WTC11 (cell line): ENCODE measurements at regions not wholly inside any gene's neighbourhood (a gene's known extent, or its start where the extent isn't known, plus 50 kb on each side); places are given as distances from the start of the nearest gene placed in this dataset.

Experiments
- ATAC-seq: fragments of 200-7000 bp; cut with Tn5 transposase; 2 replicates; pipeline ENCODE4 v1.10.0; 2021; ENCODE audit warnings: mild to moderate bottlenecking, moderate library complexity
- CTCF ChIA-PET: fragments of 300-600 bp; sonication (Branson Sonifier 250); formaldehyde crosslinking; loops from one replicate; lab custom pipeline; 2021; ENCODE audit warnings: antibody characterized with exemption; lab: Charles Lee
- POLR2A ChIA-PET: fragments of 350-600 bp; sonication (Branson Sonifier 250); formaldehyde crosslinking; loops from one replicate; lab custom pipeline; 2021; ENCODE audit warnings: antibody characterized with exemption; lab: Charles Lee
- DNase-seq: peaks from one replicate; pipeline ENCODE4 v3.0.0; 2021; ENCODE audit warnings: low spot score
- H3K27ac Mint-ChIP-seq: 2 replicates; pipeline ENCODE4 v1.8.0; 2021; ENCODE audit warnings: mixed read lengths
- H3K27me3 Mint-ChIP-seq: 2 replicates; pipeline ENCODE4 v1.8.0; 2021; ENCODE audit warnings: low read depth, mild to moderate bottlenecking, moderate library complexity, mixed read lengths
- H3K36me3 Mint-ChIP-seq: 2 replicates; pipeline ENCODE4 v1.8.0; 2021; ENCODE audit warnings: mixed read lengths
- H3K4me1 Mint-ChIP-seq: 2 replicates; pipeline ENCODE4 v1.8.0; 2022; ENCODE audit warnings: mixed read lengths
- H3K4me3 Mint-ChIP-seq: 2 replicates; pipeline ENCODE4 v1.8.0; 2021; ENCODE audit warnings: mild to moderate bottlenecking, moderate library complexity, mixed read lengths
- H3K9me3 Mint-ChIP-seq: 2 replicates; pipeline ENCODE4 v1.8.0; 2021; ENCODE audit warnings: mixed read lengths
- AFF4 ChIP-seq: sonication (generic); formaldehyde crosslinking; IDR thresholded peaks from 2 replicates; pipeline ENCODE4 v1.8.1; 2023; ENCODE audit warnings: mild to moderate bottlenecking, missing genetic modification reagents, borderline replicate concordance
- CREB1 ChIP-seq: sonication (generic); formaldehyde crosslinking; IDR thresholded peaks from 2 replicates; pipeline ENCODE4 v1.8.0; 2023; ENCODE audit warnings: mild to moderate bottlenecking, missing genetic modification reagents
- ETV6 ChIP-seq: sonication (generic); formaldehyde crosslinking; IDR thresholded peaks from 2 replicates; pipeline ENCODE4 v1.8.1; 2022; ENCODE audit warnings: mild to moderate bottlenecking, missing genetic modification reagents
- FOXJ3 ChIP-seq: sonication (generic); formaldehyde crosslinking; IDR thresholded peaks from 2 replicates; pipeline ENCODE4 v1.9.0; 2021; ENCODE audit warnings: missing genetic modification reagents, mild to moderate bottlenecking, borderline replicate concordance
- FOXK1 ChIP-seq: sonication (generic); formaldehyde crosslinking; IDR thresholded peaks from 2 replicates; pipeline ENCODE4 v1.8.0; 2022; ENCODE audit warnings: mild to moderate bottlenecking, moderate library complexity, missing genetic modification reagents
- JAZF1 ChIP-seq: fragments of 250-450 bp; sonication (Bioruptor Pico); IDR thresholded peaks from 2 replicates; pipeline ENCODE4 v1.9.0; 2021; ENCODE audit warnings: moderate library complexity, mild to moderate bottlenecking, inconsistent platforms
- MYBL2 ChIP-seq: sonication (generic); formaldehyde crosslinking; IDR thresholded peaks from 2 replicates; pipeline ENCODE4 v1.8.1; 2023; ENCODE audit warnings: mild to moderate bottlenecking, moderate library complexity, missing genetic modification reagents
- NR1H2 ChIP-seq: sonication (generic); formaldehyde crosslinking; IDR thresholded peaks from 2 replicates; pipeline ENCODE4 v1.9.0; 2021; ENCODE audit warnings: mild to moderate bottlenecking, moderate library complexity, missing genetic modification reagents
- OVOL2 ChIP-seq: fragments of 250-450 bp; sonication (Bioruptor Pico); IDR thresholded peaks from 2 replicates; pipeline ENCODE4 v1.9.0; 2021; ENCODE audit warnings: mild to moderate bottlenecking, borderline replicate concordance
- SMAD4 ChIP-seq: sonication (generic); formaldehyde crosslinking; IDR thresholded peaks from 2 replicates; pipeline ENCODE4 v1.8.0; 2022; ENCODE audit warnings: mild to moderate bottlenecking, missing genetic modification reagents
- SP1 ChIP-seq: sonication (generic); formaldehyde crosslinking; conservative IDR thresholded peaks from 2 replicates; pipeline ENCODE4 v1.8.1; 2022; ENCODE audit warnings: missing genetic modification reagents
- STAT6 ChIP-seq: sonication (generic); formaldehyde crosslinking; conservative IDR thresholded peaks from 2 replicates; pipeline ENCODE4 v1.8.1; 2023; ENCODE audit warnings: mild to moderate bottlenecking, low read depth, missing genetic modification reagents, moderate library complexity
- TEAD4 ChIP-seq: sonication (generic); formaldehyde crosslinking; IDR thresholded peaks from 2 replicates; pipeline ENCODE4 v1.8.0; 2022; ENCODE audit warnings: mild to moderate bottlenecking, missing genetic modification reagents
- TP53 ChIP-seq: sonication (generic); formaldehyde crosslinking; IDR thresholded peaks from 2 replicates; pipeline ENCODE4 v1.8.1; 2023; ENCODE audit warnings: mild to moderate bottlenecking, missing genetic modification reagents
- ZBTB21 ChIP-seq: sonication (generic); formaldehyde crosslinking; IDR thresholded peaks from 2 replicates; pipeline ENCODE4 v1.8.1; 2023; ENCODE audit warnings: mild to moderate bottlenecking, missing genetic modification reagents, borderline replicate concordance
- ZMAT4 ChIP-seq: fragments of 250-450 bp; sonication (Bioruptor Pico); IDR thresholded peaks from 2 replicates; pipeline ENCODE4 v1.9.0; 2021; ENCODE audit warnings: mild to moderate bottlenecking
- ZNF219 ChIP-seq: sonication (generic); formaldehyde crosslinking; IDR thresholded peaks from 2 replicates; pipeline ENCODE4 v1.8.0; 2023; ENCODE audit warnings: missing genetic modification reagents, mild to moderate bottlenecking, borderline replicate concordance
- ZNF232 ChIP-seq: sonication (generic); formaldehyde crosslinking; IDR thresholded peaks from 2 replicates; pipeline ENCODE4 v1.8.0; 2022; ENCODE audit warnings: mild to moderate bottlenecking, missing genetic modification reagents
- ZNF416 ChIP-seq: fragments of 250-450 bp; sonication (Bioruptor Pico); IDR thresholded peaks from 2 replicates; pipeline ENCODE4 v1.9.0; 2021; ENCODE audit warnings: mild to moderate bottlenecking, inconsistent platforms
- ZNF423 ChIP-seq: fragments of 250-450 bp; sonication (Bioruptor Pico); IDR thresholded peaks from 2 replicates; pipeline ENCODE4 v2.1.2; 2022; ENCODE audit warnings: mild to moderate bottlenecking, moderate library complexity
- ZSCAN18 ChIP-seq: fragments of 250-450 bp; sonication (Bioruptor Pico); IDR thresholded peaks from 2 replicates; pipeline ENCODE4 v2.1.2; 2022; ENCODE audit warnings: mild to moderate bottlenecking, moderate library complexity
- TF ChIP-seq, protein P1 (sequence below): sonication (generic); formaldehyde crosslinking; IDR thresholded peaks from 2 replicates; pipeline ENCODE4 v1.8.0; 2022; ENCODE audit warnings: mild to moderate bottlenecking, missing genetic modification reagents
- TF ChIP-seq, protein P2 (sequence below): sonication (generic); formaldehyde crosslinking; IDR thresholded peaks from 2 replicates; pipeline ENCODE4 v1.8.1; 2022; ENCODE audit warnings: mild to moderate bottlenecking, moderate library complexity, missing genetic modification reagents

DNA sequence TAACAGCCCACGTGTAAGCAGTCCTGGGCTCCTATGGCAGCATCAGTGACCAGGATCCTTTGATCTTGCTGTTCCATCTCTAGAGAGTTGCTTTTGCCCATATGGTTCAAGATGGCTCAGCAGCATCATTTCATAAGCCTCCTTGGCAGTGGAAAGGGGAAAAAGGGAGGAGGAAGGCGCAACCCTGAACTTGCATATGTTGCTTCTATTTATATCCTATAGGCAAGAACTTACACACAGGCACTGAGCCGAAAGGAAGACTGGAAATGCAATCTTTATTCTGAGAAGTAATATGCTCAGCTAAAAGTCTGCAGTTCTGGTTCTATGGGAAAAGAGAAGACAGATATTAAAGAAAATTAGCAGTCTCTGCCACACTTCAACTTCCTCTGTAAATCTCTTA is 167.7 kb upstream of the PLXNC1 start:
- Mint-ChIP-seq H3K4me3 (no peak overlapping the region), H3K4me1 (peaks cover 4% of the 10 kb centered on the region), H3K27ac (no peak overlapping the region), H3K27me3 (peaks cover 2% of the 10 kb centered on the region; the same call in 1 of the 2 replicates), H3K9me3 (peaks cover 9% of the 10 kb centered on the region), H3K36me3 (peaks cover 4% of the 10 kb centered on the region)
- ChIA-PET POLR2A (no interaction called here), CTCF (interaction anchor here (0.8 kb wide), 1 partner anchor 121 kb away, joined by 3 read pairs; no protein-coding TSS in a partner anchor)
- no peak for DNase-seq
- TF ChIP-seq CREB1, result no peak
- TF ChIP-seq ZNF416 (CRISPR knock-in tag), result no peak
- TF ChIP-seq FOXK1 (CRISPR knock-in tag), result no peak
- TF ChIP-seq, protein P1, sequence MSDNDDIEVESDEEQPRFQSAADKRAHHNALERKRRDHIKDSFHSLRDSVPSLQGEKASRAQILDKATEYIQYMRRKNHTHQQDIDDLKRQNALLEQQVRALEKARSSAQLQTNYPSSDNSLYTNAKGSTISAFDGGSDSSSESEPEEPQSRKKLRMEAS (CRISPR knock-in tag), result no peak
- no peak for TF ChIP-seq MYBL2 (CRISPR knock-in tag)
- no peak for TF ChIP-seq SP1
- TF ChIP-seq JAZF1, result no peak
- no peak for TF ChIP-seq NR1H2 (CRISPR knock-in tag)
- TF ChIP-seq, protein P2, sequence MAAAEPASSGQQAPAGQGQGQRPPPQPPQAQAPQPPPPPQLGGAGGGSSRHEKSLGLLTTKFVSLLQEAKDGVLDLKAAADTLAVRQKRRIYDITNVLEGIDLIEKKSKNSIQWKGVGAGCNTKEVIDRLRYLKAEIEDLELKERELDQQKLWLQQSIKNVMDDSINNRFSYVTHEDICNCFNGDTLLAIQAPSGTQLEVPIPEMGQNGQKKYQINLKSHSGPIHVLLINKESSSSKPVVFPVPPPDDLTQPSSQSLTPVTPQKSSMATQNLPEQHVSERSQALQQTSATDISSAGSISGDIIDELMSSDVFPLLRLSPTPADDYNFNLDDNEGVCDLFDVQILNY (CRISPR knock-in tag), result no peak
- no peak for TF ChIP-seq TEAD4 (CRISPR knock-in tag)
- TF ChIP-seq TP53 (CRISPR knock-in tag), result no peak
- no peak for TF ChIP-seq SMAD4 (CRISPR knock-in tag)
- no peak for TF ChIP-seq ZNF423
- TF ChIP-seq ZSCAN18, result no peak
- TF ChIP-seq FOXJ3 (CRISPR knock-in tag), result no peak
- TF ChIP-seq ZNF219 (CRISPR knock-in tag), result no peak
- ATAC-seq, result no peak

GRCh38 chr12:93981411-93981810 is 167.0 kb upstream of the PLXNC1 start:
- H3K27me3 Mint-ChIP-seq, result peaks cover 2% of the 10 kb centered on the region; the same call in 1 of the 2 replicates
- no peak for TF ChIP-seq ETV6 (CRISPR knock-in tag)
- TF ChIP-seq STAT6 (CRISPR knock-in tag), result no peak
- TF ChIP-seq ZNF232 (CRISPR knock-in tag), result no peak
- TF ChIP-seq, protein P1 (CRISPR knock-in tag), result no peak
- TF ChIP-seq ZNF423, result no peak
- TF ChIP-seq OVOL2 (CRISPR knock-in tag), result no peak
- no peak for TF ChIP-seq ZMAT4 (CRISPR knock-in tag)
- no peak for TF ChIP-seq ZNF219 (CRISPR knock-in tag)
- TF ChIP-seq AFF4 (CRISPR knock-in tag), result no peak
- no peak for TF ChIP-seq ZBTB21 (CRISPR knock-in tag)
- TF ChIP-seq ZNF416 (CRISPR knock-in tag), result no peak

More at GRCh38 chr12:93981411-93981810, 167.0 kb upstream of the PLXNC1 start:
- POLR2A ChIA-PET, result no interaction called here
- no peak overlapping the region for H3K4me3 Mint-ChIP-seq
- CTCF ChIA-PET, result interaction anchor here (0.8 to 1.2 kb wide), 2 partner anchors 121 to 412 kb away, joined by 3 read pairs; no protein-coding TSS in a partner anchor
- H3K9me3 Mint-ChIP-seq, result peaks cover 9% of the 10 kb centered on the region
- H3K36me3 Mint-ChIP-seq, result peaks cover 4% of the 10 kb centered on the region
- H3K4me1 Mint-ChIP-seq, result peaks cover 4% of the 10 kb centered on the region
- H3K27ac Mint-ChIP-seq, result no peak overlapping the region
- DNase-seq, result no peak
- no peak for ATAC-seq
